H1 (cell line): ENCODE measurements at regions not wholly inside any gene's neighbourhood (a gene's known extent, or its start where the extent isn't known, plus 50 kb on each side); places are given as distances from the start of the nearest gene placed in this dataset.

Experiments used
- CHD2 ChIP-seq: IDR thresholded peaks from 2 replicates; pipeline ENCODE4 v1.6.1; 2012; ENCODE audit warnings: low read length, improper control_type of control experiment
- EP300 ChIP-seq, 2 experiments: IDR thresholded peaks; 1 replicate in 1 of 2; 2 replicates in 1 of 2; pipeline ENCODE4 v1.6.1; 2011 to 2012; ENCODE audit warnings: low read depth in 2 of 2, low read length in 2 of 2, mild to moderate bottlenecking in 2 of 2, borderline replicate concordance in 1 of 2, inconsistent platforms in 1 of 2, moderate library complexity in 1 of 2
- FOSL1 ChIP-seq: IDR thresholded peaks from 2 replicates; pipeline ENCODE4 v1.6.1; 2011; ENCODE audit warnings: mild to moderate bottlenecking, low read depth, low read length, moderate library complexity; ENCODE audit not compliant: insufficient read depth
- KDM1A ChIP-seq: fragments of 200-600, 300-600 bp; sonication (generic); IDR thresholded peaks from 2 replicates; pipeline ENCODE4 v1.7.1; 2016; ENCODE audit warnings: mild to moderate bottlenecking, low read length, borderline replicate concordance
- POLR2A ChIP-seq, 2 experiments: IDR thresholded peaks; 1 replicate in 1 of 2; 2 replicates in 1 of 2; pipeline ENCODE4 v1.6.1; 2011; ENCODE audit warnings: low read depth in 2 of 2, low read length in 2 of 2, mild to moderate bottlenecking in 2 of 2; ENCODE audit errors: control extremely low read depth in 1 of 2
- RFX5 ChIP-seq: IDR thresholded peaks from 2 replicates; pipeline ENCODE4 v1.6.1; 2011; ENCODE audit warnings: low read depth, low read length, improper control_type of control experiment, borderline replicate concordance
- TAF1 ChIP-seq: IDR thresholded peaks from 2 replicates; pipeline ENCODE4 v1.6.1; 2011; ENCODE audit warnings: mild to moderate bottlenecking, low read depth, low read length
- TF ChIP-seq, protein P1 (sequence below), 3 experiments: IDR thresholded peaks; 1 replicate in 2 of 3; 2 replicates in 1 of 3; pipeline versions ENCODE4 v1.5.1 to v1.6.1; 2011; ENCODE audit warnings: low read length in 3 of 3, mild to moderate bottlenecking in 3 of 3, inconsistent platforms in 2 of 3, low read depth in 1 of 3, moderate library complexity in 1 of 3; ENCODE audit not compliant: insufficient read depth in 1 of 3; ENCODE audit errors: control extremely low read depth in 1 of 3

DNA sequence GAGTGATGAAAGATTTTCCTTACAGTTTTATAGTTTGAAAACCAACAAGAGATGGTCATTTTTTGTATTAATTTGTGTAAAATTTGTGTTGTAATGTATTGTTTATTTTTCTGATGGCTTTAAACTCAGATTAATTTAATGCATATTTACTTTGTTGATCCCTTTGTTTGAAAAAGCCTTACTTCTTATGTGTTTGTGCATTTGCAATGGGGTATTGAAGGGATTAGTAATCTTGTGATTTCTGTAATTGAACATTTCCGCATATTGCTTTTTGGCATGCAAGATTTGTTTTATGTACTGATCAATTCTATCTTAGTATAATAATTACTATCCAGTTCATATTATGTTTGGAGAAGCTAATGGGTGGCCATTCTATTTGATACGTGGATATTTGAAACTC, 98.4 kb upstream of the ROBO1 start:
- TF ChIP-seq, protein P1, sequence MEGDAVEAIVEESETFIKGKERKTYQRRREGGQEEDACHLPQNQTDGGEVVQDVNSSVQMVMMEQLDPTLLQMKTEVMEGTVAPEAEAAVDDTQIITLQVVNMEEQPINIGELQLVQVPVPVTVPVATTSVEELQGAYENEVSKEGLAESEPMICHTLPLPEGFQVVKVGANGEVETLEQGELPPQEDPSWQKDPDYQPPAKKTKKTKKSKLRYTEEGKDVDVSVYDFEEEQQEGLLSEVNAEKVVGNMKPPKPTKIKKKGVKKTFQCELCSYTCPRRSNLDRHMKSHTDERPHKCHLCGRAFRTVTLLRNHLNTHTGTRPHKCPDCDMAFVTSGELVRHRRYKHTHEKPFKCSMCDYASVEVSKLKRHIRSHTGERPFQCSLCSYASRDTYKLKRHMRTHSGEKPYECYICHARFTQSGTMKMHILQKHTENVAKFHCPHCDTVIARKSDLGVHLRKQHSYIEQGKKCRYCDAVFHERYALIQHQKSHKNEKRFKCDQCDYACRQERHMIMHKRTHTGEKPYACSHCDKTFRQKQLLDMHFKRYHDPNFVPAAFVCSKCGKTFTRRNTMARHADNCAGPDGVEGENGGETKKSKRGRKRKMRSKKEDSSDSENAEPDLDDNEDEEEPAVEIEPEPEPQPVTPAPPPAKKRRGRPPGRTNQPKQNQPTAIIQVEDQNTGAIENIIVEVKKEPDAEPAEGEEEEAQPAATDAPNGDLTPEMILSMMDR (IDR thresholded peaks at IDR 0.05; ENCODE audit: control extremely low read depth in 1 of 3, insufficient read depth in 1 of 3, low read depth in 1 of 3, low read length in 3 of 3): no peak
- TF ChIP-seq RFX5 (no peak), KDM1A (no peak), POLR2A (IDR thresholded peaks at IDR 0.05; ENCODE audit: control extremely low read depth in 1 of 2, low read depth in 2 of 2, low read length in 2 of 2) (no peak), FOSL1 (no peak), TAF1 (no peak), EP300 (IDR thresholded peaks at IDR 0.05; ENCODE audit: borderline replicate concordance in 1 of 2, low read depth in 2 of 2, low read length in 2 of 2) (no peak), CHD2 (no peak)
